ENCODE measurements at regions not wholly inside any gene's neighbourhood (a gene's known extent, or its start where the extent isn't known, plus 50 kb on each side); places are given as distances from the start of the nearest gene placed in this dataset.

- TF ChIP-seq CTCF (IDR thresholded peaks at IDR 0.05) (no peak), EP300 (IDR thresholded peaks at IDR 0.05; ENCODE audit: borderline replicate concordance in 1 of 2, low read depth in 1 of 2, low read length in 1 of 2) (no peak), MXI1 (IDR thresholded peaks at IDR 0.05; ENCODE audit: low read depth, low read length) (no peak), YY1 (IDR thresholded peaks at IDR 0.05; ENCODE audit: low read depth) (no peak), POLR2AphosphoS5 (IDR thresholded peaks at IDR 0.05; ENCODE audit: low read depth, low read length) (no peak)
Observed at GRCh38 chr2:132270981-132271546, 109.3 kb upstream of the ANKRD30BL start.
